HUES6 (cell line): ENCODE measurements at regions not wholly inside any gene's neighbourhood (a gene's known extent, or its start where the extent isn't known, plus 50 kb on each side); places are given as distances from the start of the nearest gene placed in this dataset.

Source experiments
- H3K27ac ChIP-seq: 2 replicates; pipeline ENCODE4 v1.7.0; 2013; ENCODE audit warnings: low read depth, mild to moderate bottlenecking, low read length, inconsistent platforms
- H3K27me3 ChIP-seq: 2 replicates; pipeline ENCODE4 v1.6.1; 2013; ENCODE audit warnings: low read length; ENCODE audit not compliant: control insufficient read depth, insufficient read depth
- H3K36me3 ChIP-seq: 2 replicates; pipeline ENCODE4 v1.6.1; 2013; ENCODE audit warnings: low read length; ENCODE audit not compliant: control insufficient read depth, insufficient read depth
- H3K4me1 ChIP-seq: 2 replicates; pipeline ENCODE4 v1.6.1; 2013; ENCODE audit warnings: low read length; ENCODE audit not compliant: control insufficient read depth, insufficient read depth
- H3K4me3 ChIP-seq: 2 replicates; pipeline ENCODE4 v1.5.1; 2013; ENCODE audit warnings: low read depth, low read length
- H3K9ac ChIP-seq: one replicate; pipeline ENCODE4 v1.6.1; 2013; ENCODE audit warnings: mild to moderate bottlenecking, low read length
- H3K9me3 ChIP-seq: 2 replicates; pipeline ENCODE4 v1.6.1; 2013; ENCODE audit warnings: low read depth, low read length; ENCODE audit not compliant: control insufficient read depth, insufficient read depth

GRCh38 chr2:198483051-198483450 is 678.7 kb downstream of the PLCL1 start:
- H3K27ac ChIP-seq: no peak overlapping the region
- H3K36me3 ChIP-seq: no peaks in the 10 kb centered on the region
- no peaks in the 10 kb centered on the region for H3K27me3 ChIP-seq
- H3K4me1 ChIP-seq: no peaks in the 10 kb centered on the region
- H3K9me3 ChIP-seq: no peaks in the 10 kb centered on the region
- no peak overlapping the region for H3K4me3 ChIP-seq
- no peak overlapping the region for H3K9ac ChIP-seq

- Histone ChIP-seq H3K4me3 (no peak overlapping the region), H3K27ac (no peak overlapping the region), H3K9ac (no peak overlapping the region), H3K27me3 (no peaks in the 10 kb centered on the region), H3K36me3 (no peaks in the 10 kb centered on the region), H3K4me1 (0 out of 2 replicates have a peak, but pooled peaks cover 4% of the 10 kb centered on the region), H3K9me3 (no peaks in the 10 kb centered on the region)
Measured at GRCh38 chr2:198479065-198479464, 674.7 kb downstream of the PLCL1 start.

GRCh38 chr2:198478361-198478760 is 674.0 kb downstream of the PLCL1 start:
- no peak overlapping the region for H3K4me3 ChIP-seq
- H3K27me3 ChIP-seq: no peaks in the 10 kb centered on the region
- 0 out of 2 replicates have a peak, but pooled peaks cover 4% of the 10 kb centered on the region for H3K4me1 ChIP-seq
- no peak overlapping the region for H3K9ac ChIP-seq
- H3K36me3 ChIP-seq: no peaks in the 10 kb centered on the region
- no peaks in the 10 kb centered on the region for H3K9me3 ChIP-seq
- H3K27ac ChIP-seq: no peak overlapping the region

- 0 out of 2 replicates have a peak, but pooled peaks cover 4% of the 10 kb centered on the region for H3K4me1 ChIP-seq
- H3K27ac ChIP-seq: no peak overlapping the region
- H3K4me3 ChIP-seq: no peak overlapping the region
- no peaks in the 10 kb centered on the region for H3K9me3 ChIP-seq
- no peaks in the 10 kb centered on the region for H3K27me3 ChIP-seq
- H3K9ac ChIP-seq: no peak overlapping the region
- no peaks in the 10 kb centered on the region for H3K36me3 ChIP-seq
Measured at GRCh38 chr2:198476007-198476406, 671.6 kb downstream of the PLCL1 start.

GRCh38 chr2:198471291-198471690 is 666.9 kb downstream of the PLCL1 start:
- H3K36me3 ChIP-seq: no peaks in the 10 kb centered on the region
- H3K27me3 ChIP-seq: no peaks in the 10 kb centered on the region
- no peak overlapping the region for H3K27ac ChIP-seq
- 0 out of 2 replicates have a peak, but pooled peaks cover 4% of the 10 kb centered on the region for H3K4me1 ChIP-seq
- no peak overlapping the region for H3K4me3 ChIP-seq
- no peak overlapping the region for H3K9ac ChIP-seq
- H3K9me3 ChIP-seq: no peaks in the 10 kb centered on the region

- no peaks in the 10 kb centered on the region for H3K36me3 ChIP-seq
- H3K4me3 ChIP-seq: no peak overlapping the region
- no peaks in the 10 kb centered on the region for H3K27me3 ChIP-seq
- H3K9ac ChIP-seq: no peak overlapping the region
- H3K9me3 ChIP-seq: no peaks in the 10 kb centered on the region
- H3K27ac ChIP-seq: no peak overlapping the region
- no peaks in the 10 kb centered on the region for H3K4me1 ChIP-seq
Measured at GRCh38 chr2:198468136-198468535, 663.7 kb downstream of the PLCL1 start.

- no peaks in the 10 kb centered on the region for H3K36me3 ChIP-seq
- H3K27ac ChIP-seq: no peak overlapping the region
- no peak overlapping the region for H3K4me3 ChIP-seq
- H3K27me3 ChIP-seq: no peaks in the 10 kb centered on the region
- H3K9me3 ChIP-seq: no peaks in the 10 kb centered on the region
- H3K9ac ChIP-seq: no peak overlapping the region
- no peaks in the 10 kb centered on the region for H3K4me1 ChIP-seq
Measured at GRCh38 chr2:198465970-198466369, 661.6 kb downstream of the PLCL1 start.

- Histone ChIP-seq H3K36me3 (no peaks in the 10 kb centered on the region), H3K4me1 (no peaks in the 10 kb centered on the region), H3K9ac (no peak overlapping the region)
Measured at GRCh38 chr2:198456418-198456817, 652.0 kb downstream of the PLCL1 start.

GRCh38 chr2:198453866-198454265 is 649.5 kb downstream of the PLCL1 start:
- no peaks in the 10 kb centered on the region for H3K4me1 ChIP-seq
- H3K4me3 ChIP-seq: no peak overlapping the region
- no peak overlapping the region for H3K27ac ChIP-seq
- H3K9me3 ChIP-seq: no peaks in the 10 kb centered on the region
- no peaks in the 10 kb centered on the region for H3K27me3 ChIP-seq
- no peaks in the 10 kb centered on the region for H3K36me3 ChIP-seq
- no peak overlapping the region for H3K9ac ChIP-seq

More at GRCh38 chr2:198456418-198456817, 652.0 kb downstream of the PLCL1 start:
- H3K9me3 ChIP-seq: no peaks in the 10 kb centered on the region
- no peak overlapping the region for H3K27ac ChIP-seq
- H3K27me3 ChIP-seq: no peaks in the 10 kb centered on the region
- no peak overlapping the region for H3K4me3 ChIP-seq

- no peaks in the 10 kb centered on the region for H3K27me3 ChIP-seq
- H3K4me3 ChIP-seq: no peak overlapping the region
- no peaks in the 10 kb centered on the region for H3K9me3 ChIP-seq
- H3K36me3 ChIP-seq: no peaks in the 10 kb centered on the region
- no peaks in the 10 kb centered on the region for H3K4me1 ChIP-seq
- H3K27ac ChIP-seq: no peak overlapping the region
- H3K9ac ChIP-seq: no peak overlapping the region
Measured at GRCh38 chr2:198452327-198452726, 647.9 kb downstream of the PLCL1 start.

GRCh38 chr2:198448789-198449188 is 644.4 kb downstream of the PLCL1 start:
- H3K9me3 ChIP-seq: no peaks in the 10 kb centered on the region
- no peaks in the 10 kb centered on the region for H3K27me3 ChIP-seq
- H3K36me3 ChIP-seq: no peaks in the 10 kb centered on the region
- no peak overlapping the region for H3K4me3 ChIP-seq
- no peaks in the 10 kb centered on the region for H3K4me1 ChIP-seq
- H3K27ac ChIP-seq: no peak overlapping the region
- H3K9ac ChIP-seq: no peak overlapping the region

- no peaks in the 10 kb centered on the region for H3K9me3 ChIP-seq
- no peak overlapping the region for H3K9ac ChIP-seq
- H3K27me3 ChIP-seq: no peaks in the 10 kb centered on the region
- no peak overlapping the region for H3K27ac ChIP-seq
- H3K4me1 ChIP-seq: no peaks in the 10 kb centered on the region
- H3K4me3 ChIP-seq: no peak overlapping the region
- H3K36me3 ChIP-seq: no peaks in the 10 kb centered on the region
Measured at GRCh38 chr2:198444800-198445287, 640.5 kb downstream of the PLCL1 start.
